ENCODE measurements at regions not wholly inside any gene's neighbourhood (a gene's known extent, or its start where the extent isn't known, plus 50 kb on each side); places are given as distances from the start of the nearest gene placed in this dataset.

DNA sequence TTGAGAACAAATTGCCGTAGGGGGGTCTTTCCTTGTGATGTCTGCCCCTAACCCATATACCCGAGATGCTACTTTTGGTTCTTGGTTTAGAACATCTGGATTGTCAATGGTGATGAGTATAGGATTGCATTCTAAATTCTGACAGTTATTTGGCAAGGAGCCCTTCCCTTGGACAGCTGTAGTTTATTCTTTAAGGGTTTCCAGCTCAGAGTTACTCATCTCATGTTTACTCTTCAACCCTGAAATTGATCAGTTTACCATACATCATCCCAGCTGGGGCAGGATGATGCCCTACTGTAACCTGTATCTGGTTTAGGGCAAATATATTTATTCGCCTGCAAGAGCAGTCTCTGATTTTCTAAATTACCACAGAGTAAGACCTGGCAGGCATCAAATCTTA is 85.7 kb upstream of the XCR1 start:
- DNase-seq: no peak

DNA sequence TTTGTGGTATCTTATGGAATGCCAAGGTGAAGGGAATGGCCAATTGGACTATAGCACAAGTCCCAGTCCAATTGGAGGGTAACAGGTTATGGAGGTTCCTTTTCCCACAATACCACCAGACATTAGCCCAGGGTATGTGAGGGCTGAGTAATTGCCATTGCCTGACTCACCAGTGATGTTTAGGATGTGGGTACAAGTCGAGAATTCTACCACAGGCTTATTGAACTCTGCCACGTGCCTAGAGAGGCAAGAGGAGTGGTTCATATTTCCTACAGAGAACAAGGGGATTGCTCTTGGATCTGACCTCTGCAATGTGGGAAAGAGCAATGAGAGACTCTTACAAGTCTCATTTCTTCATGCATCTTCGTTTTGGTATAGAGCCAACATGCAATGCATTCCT is 85.0 kb upstream of the XCR1 start:
- DNase-seq: no peak

DNA sequence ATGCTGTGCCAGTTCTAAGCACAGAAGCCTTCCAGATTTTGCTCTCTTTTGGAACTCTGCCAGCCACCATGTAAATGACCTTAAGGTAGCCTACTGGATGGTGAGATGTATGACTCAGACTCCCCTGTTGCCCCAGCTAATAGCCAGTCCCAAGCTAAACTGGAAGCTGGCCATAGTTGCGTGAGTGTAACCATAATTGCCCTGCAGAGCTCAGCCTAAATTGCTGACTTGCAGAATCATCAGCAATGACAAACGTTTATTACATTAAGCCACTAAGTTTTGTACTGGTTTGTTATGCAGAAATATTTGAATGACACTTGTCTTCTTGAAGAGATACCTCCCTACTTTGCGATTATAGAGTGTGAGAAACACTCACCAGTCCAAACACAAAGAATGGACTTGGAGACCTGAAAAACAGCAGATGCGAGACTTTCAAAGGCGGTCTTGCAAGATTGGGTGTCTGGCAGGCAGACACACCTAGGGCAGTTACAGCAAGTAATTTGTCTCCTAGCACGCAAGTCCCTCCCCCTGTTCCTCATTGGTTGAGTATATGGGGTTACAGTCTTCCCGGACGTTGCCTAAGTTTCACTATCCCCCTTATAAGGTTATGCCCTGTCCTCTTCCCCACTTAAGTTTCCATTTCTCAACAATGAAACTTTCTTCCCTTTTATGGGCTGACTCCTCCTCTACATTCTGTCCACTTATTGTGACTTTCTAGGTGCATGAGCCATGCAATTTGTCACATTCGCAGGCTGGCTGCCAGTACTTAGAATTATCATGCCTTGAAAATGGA is 83.6 kb upstream of the XCR1 start:
- DNase-seq: no peak

DNA sequence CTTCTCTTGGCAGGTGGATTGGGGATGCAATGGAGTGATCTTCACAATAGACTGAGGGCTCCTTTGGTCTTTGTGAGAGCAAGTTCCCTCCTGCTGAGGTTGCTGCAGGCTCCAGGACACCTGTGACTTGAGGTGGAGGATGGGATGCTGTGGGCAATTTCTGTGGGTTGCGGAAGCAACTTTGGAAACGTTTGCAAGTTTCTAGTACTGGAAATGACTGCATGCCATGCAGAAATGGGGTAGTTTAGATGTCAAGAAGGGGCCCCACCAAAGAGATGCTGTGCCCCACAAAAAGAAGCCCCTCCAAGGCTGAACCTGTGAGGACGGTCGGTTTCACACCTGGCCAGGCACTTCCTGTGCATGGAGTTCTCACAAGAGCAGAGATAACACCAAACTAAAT is 80.4 kb upstream of the XCR1 start:
- DNase-seq: no peak

DNA sequence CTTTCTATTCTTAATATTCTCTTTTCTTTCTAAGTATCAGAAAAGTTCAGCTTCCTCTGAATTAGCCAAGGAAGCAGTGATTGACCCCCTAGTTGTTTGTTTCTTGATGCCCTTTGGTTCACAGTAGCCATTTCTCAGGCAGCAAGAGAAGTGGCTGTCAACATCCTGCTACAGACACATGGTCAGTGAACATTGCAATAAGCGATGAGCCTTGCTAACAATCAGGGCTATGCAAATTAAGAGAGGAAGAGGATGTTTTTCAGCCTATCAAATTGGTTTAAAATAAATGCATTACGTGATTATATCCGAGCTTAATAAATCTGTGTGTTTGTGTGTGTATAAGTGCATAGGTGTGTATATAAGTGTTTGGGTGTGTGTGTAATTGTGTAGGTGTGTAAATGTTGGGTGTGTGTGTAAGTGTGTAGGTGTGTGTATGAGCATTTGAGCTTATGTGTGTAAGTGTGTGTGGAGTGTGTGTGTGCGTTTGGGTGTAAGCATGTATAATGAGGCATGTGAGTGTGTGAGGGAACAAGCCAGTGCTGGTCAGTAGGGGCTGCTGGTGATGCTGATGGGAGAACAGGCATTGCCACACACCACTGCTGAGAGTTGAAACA is 78.1 kb upstream of the XCR1 start:
- no peak for DNase-seq

DNA sequence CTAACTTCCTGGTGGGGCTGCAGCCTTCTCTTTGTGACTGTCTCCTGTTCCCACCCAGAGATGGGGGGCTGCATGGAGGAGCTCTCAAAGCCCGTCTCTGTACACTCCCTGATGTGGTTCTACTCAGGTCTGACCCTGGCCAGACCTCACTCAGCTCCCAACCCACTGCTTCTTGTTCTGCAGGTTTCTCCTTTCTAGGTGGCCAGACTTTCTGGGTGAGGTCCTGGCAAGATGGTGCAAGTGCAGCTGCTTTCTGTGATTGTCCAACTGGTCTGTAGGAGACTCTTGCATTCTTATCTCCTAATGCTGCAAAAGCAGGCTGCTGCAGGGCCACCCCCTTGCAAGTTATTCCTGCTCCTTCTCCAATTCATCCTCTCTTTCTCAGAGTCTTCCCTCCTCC is 77.4 kb upstream of the XCR1 start:
- DNase-seq: no peak

DNA sequence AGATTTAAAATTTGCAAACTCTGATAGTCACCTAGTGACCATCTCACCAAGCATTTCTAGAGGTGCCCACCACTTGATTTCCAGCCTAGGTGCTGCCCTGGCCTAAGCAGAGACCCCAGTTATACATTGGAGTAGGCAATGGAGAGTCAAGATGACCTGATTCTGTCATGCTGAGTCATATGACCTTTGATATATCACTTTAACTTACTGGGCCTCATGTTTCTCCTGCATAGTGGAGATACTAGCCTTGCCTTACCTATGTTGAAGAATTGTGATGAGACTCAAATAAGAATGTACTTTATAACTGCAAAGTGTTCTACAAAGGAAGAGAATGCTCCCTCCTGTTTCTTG is 75.5 kb upstream of the XCR1 start:
- DNase-seq: no peak

DNA sequence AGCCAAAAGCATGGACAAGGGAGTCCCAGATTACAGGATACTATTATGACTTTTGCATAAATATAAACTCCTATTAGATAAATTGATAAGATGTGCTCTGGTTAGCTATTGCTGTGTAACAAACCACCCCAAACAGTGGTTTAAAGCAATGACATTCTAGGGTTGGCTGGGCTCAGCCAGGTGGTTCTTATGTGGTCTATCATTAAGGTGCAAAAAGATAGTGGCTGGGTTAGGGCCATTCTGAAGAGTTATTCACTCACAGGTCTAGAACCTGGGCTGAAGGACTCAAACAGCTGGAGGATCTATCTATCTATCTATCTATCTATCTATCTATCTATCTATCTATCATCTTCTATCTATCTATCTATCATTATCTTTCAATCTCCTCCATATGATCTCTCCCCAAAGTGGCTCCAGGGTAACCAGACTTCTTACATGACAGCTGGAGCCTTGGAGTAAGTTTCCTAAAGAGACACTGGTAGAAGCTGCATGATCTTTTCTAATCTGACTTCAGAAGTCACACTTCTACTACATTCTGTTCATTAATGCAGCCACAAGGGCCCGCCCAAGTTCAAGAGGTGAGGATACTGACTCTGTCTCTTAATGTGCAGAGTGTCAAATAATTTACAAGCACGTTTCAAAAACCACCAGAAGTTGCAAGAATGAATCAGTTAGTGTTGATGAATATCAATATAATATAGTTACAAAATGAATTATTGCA is 74.9 kb upstream of the XCR1 start:
- no peak for DNase-seq

DNA sequence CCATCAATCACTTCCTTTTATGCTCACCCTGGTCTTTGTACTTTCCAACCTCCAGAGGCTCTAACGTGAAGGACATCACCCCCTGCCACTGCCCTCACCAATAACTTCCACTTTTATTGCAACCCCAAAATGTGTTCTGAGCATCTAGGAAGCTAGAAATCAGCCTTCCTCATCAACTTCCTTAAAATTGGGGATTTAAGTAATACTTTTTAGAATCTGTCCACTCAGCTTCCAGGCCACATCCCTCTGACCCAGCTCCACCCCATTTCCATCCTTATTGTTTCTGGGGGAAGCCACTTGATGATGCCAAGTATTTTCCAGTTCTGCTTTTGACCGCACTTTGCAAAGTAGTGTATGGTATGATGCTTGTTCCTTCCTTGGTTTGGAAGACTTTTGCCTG is 73.5 kb upstream of the XCR1 start:
- no peak for DNase-seq

DNA sequence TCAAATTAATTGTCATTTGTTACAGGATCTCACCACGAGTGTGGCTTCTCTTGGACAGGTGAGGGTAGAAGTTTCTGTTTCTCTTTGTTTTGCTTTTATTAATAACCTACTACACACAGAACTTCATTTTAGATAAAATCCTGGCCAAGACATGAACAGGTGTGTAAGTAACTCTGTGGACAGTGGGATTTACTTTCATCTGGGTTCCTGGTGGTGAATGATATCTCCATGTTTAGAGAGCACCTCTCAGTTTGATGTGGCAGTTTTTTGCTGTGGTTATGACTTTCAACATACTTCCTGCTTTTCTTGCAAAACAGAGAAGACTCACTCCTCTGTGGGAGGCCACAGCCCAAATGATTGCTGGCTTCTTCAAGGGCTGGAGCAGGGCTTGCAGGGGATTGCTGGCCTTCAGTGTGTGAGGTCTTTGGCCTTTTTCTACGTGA is 71.1 kb upstream of the XCR1 start:
- no peak for DNase-seq

DNA sequence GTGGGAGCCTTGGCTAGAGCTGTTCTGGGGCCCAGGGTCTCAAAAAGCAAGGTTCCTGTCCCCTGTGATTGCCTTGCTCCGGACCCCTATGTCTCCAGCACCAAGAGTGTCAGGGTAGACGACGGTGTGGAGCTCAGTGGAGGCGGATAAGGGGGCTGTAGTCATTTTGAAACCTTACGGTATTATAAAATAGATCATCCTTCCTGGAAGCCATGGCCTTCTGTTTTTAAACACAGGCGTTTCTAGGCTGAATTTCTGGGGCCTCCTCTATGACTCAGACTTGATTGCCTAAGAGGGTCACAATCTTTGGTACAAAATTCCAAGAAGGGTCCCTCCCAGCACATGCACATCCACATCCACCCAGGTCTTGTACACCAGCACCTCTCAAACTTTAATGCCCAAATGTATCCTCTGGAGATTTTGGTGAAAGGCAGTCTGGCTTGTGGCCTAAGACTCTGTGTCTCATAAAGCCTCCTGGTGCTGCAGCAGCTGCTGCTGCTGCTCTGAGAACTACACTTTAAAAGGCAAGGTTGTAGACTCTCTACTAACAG is 70.5 kb upstream of the XCR1 start:
- no peak for DNase-seq

DNA sequence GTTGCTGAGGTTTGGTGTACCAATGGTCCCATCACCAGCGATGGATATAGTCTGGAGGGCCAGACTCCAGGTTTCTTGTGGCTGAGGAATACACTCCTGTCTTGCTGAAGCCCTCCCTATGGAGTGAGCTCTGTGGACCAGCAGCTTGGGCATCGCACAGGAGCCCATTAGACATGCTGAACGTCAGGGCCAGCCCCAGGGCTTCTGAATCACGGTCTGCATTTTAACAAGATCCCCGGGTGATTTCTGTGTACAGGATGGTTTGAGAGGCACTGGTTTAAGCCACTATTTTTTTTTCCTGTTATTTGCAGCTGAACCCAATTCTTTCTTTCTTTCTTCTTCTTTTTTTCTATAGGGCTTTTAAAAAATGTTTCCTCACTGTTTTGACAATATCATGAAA is 69.5 kb upstream of the XCR1 start:
- no peak for DNase-seq

DNA sequence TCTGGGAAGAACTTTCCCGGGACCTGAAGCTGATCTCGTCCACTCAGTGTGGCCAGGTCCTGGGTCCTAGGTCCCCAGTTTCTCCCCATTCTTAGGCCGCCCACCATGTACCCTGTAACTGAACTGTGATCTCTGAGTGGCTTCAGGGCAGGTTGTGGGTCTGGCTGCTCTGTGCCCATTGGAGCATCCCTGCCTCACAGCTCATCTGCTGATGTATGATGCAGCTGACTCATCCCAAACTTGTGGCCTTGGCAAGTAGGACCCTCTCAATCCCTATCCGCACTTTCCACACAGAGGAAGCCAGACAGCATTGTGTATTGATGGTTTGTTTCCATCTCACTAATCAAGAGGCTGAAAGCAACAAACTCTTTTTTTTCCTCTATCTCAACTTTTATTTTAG is 69.1 kb upstream of the XCR1 start:
- DNase-seq: no peak

DNA sequence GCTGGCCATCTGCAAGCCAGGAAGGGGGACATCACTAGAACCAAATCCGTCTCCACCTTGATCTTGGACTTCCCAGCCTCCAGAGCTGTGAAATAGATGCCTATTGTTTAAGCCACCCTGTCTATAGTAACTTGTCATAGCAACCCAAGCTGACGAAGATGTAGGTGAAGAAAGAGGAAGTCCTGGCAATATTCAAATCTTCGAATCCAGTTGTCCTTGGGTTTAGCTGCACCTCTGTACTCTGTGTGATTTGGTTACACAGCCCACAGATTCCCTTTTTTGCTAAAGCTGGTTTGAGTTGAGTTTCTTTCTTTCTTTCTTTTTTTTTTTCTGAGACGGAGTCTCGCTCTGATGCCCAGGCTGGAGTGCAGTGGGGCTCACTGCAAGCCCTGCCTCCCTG is 68.0 kb upstream of the XCR1 start:
- no peak for DNase-seq

DNA sequence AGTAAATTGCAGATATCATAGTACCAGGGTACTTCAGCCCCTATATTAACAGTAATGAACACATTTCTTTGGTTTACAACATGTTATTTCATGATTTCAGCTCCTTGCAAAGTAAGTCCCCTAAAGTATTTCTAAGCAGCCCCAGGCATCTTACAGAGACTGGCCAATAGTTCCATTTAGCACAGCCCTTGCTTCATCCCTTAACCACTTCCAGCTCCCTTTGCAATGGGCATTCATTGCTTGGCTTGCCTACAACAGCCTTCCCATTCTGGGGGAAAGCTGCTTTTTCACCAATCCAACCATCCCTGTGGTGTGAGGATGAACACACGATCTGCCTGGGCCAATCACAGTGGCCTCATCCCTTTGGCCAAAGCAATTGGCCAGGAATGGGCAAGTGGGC is 67.2 kb upstream of the XCR1 start:
- no peak for DNase-seq

DNA sequence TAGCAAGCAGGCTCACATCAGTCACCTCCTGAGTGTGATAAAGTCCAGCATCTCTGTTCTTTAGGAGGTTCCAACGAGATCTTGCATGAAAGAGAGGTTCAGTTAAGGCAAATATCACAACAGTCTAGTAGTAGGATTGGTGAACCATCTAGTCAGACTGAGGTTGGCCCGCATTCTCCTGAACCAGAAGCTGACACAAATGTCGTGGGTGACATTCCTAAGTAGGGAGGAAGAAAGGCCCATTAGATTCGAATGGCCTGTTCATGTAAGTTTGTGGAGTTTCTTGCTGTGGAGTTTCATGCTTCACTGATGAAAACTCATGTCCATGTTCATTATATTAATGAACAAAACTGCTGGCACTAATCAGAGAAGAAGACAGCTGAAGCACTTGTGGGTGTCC is 66.7 kb upstream of the XCR1 start:
- no peak for DNase-seq

DNA sequence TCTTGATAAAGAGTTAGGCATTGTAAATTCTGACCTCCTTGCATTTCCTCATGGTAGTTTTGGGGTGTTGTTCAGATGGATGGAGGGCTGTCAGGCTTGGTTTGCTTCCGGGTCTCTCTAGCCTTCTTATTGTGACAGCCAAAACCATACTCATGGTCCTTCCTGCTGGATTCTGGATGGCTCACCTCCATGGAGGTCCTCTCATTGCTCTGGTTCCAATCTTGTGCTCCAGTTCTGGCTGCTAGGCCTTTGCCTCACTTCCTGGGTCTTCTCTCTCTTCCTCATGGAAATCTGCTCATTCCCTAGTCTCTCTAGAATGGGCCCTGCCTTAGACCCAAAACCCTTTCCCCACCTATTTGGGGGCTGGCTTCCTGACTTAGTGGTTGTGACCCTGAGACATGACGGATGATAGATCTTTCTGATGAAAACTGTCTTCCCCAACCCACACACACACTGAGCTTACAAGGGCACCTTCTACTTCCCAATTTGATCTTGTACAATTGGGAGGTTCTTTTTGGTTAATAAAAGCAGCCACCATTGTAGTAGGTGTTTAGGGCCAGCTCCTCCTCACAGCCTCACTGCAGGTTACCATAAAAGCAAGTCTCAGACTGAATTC is 66.2 kb upstream of the XCR1 start:
- DNase-seq: no peak

DNA sequence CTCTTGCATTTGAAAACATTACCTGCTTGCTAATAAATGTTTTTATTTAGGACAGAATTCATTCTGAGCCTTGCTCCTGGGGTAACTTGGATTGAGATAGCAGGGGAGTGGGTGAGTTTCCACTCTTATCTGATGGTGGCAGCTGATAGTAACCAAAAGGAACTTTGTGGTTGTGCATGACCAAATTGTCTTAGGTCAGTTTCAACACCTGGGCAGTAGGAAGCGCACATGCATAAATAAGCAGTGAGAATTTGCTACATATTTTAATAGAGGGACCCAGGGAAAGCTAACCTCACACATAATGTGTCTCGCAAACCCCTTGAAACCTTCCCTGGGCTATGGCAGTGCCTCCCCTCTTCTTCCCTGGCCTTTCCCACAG is 65.4 kb upstream of the XCR1 start:
- no peak for DNase-seq

DNA sequence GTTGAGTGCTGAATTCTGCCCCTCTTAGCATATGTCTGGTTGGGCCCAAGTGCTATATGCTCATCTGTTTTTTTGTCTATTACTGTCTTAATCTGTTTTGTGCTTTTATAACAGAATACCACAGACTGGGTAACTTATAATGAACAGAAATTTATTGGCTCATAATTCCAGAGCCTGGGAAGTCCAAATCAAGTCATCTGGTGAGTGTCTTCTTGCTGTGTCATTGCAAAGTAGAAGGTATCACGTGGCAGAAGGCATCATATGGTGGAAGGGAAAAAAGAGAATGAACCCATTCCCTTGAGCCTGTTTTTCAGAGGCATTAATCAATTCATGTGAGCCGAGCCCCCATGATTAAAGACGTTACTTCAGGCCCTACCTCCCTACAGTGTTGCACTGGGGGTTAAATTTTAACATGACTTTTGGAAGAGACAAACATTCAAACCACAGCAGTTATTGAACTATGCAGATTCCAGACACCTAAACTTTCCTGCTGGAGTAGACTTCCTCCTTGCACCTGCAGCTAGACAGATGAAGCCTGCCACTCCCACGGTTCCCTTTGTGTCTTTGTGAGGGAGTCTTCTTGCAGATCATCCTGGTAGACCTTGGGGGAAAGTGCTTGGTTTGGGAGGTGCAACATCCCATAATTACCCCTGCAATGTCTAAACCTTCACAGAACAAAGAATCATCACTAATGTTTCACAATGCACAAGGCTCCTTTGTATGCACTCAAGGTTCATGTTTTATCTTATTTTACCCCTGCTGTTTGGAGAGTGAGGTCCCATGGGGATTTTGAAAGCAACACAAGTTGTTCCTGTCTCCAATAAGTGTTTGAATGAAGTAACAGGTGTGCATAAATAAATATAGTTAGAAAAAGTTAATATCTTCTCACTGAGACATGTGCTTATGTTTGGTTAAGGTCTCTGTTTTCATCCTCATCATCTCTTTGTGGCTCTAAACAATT is 64.7 kb upstream of the XCR1 start:
- no peak for DNase-seq

DNA sequence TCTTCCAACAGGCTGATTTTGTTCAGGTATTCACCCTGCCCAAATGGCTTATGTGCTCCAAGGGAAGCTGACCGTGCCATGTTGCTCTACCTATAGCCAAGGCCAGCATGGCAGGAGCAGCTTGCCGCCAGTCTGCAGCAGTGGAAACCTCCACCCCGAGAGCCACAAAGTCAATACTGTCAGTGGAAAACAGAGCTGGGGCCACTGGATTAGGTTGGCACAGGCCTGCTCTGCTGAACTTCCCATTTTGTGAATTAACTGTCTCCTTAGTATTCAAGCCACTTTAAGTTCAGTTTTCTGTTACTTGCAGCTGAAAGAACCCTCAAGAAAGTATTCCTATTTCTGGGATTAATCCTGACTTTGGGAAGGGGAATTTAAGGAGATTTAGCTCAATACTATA is 63.8 kb upstream of the XCR1 start:
- DNase-seq: no peak

DNA sequence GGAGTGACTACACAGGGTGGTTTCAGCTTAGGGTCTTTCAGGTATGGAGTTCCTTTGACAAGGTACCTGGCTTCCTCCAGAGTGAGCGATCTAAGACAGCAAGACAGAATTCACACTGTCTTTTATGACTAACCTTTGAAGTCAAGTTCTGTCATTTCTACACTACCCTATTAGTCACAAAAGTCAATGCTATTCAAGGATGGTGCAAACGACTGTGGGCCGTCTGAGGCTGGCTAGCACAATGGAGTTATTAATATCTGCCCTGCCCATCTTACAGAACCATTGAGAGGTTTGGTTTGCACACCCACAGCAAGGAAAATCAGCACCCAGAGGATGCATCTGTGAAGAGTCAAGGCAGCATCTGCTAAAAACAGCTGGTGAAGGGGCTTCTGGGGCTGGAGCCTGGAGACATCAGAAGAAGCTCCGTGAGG is 62.9 kb upstream of the XCR1 start:
- DNase-seq: no peak

DNA sequence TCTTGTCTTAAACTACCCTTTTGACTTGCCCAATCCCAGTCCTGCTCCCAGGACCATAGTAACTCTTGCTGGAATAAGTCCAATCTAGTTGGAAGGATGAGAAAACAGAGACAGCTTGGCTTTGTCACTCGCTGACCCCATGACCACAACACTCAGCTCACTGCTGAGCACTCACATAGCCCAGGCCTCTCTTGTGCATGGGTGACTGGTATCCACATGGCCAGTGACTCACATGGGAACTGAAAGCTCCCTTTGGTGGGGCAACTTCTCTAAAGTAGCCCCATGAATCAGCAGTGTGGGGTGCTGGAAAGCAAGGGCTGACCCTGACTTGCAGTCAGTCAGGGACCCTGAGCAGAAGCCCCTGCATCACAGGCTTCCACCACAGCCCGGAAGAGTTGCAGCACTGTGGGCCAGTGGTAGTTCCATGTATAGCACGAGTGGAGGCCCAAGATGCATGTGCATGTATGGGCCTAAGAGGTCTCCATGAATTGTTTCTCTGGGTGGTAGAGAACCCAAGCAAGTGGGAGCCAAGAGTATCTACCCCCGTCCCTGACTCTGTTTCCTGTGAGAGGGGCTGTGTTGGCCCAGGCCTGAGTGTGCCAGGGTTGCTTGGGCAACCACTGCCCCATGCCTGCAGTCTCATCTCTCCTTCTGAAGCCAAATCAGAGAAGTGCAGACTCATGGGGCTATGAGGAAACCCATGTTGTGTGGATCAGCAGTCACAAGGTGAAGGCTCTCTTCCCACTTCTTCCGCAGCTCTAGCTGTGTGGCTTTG is 62.1 kb upstream of the XCR1 start:
- no peak for DNase-seq
